ENCODE measurements at regions not wholly inside any gene's neighbourhood (a gene's known extent, or its start where the extent isn't known, plus 50 kb on each side); places are given as distances from the start of the nearest gene placed in this dataset.

DNA sequence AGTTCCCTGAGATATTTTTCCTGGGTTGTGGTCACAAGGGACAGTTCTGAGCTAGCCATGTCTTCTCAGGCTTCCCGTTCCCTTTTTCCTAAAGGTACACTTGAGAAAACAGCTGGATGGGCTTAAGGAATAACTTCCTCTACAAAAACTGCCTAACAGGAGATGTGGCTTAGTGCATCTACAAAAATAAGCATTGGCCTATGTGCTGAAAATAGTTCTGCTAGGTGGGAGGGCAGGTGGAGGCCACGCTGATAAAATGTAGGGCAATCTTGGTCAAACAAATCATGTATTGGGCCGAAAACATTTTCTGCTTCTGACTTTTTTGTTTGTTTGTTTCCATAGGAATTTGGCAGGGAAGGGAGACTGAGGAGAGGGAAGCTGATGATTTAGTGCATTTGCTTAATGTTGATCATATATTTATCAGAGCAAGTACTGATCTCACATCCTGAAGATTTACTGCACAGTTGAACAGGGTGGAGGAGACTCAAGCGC is 409.4 kb upstream of the FZD8 start:
- Histone ChIP-seq H3K36me3 (ENCODE audit: control insufficient read depth, insufficient read depth, low read length) (no peaks in the 10 kb centered on the region), H3K4me1 (no peaks in the 10 kb centered on the region), H3K79me2 (no peaks in the 10 kb centered on the region), H3K4me3 (ENCODE audit: low read depth, low read length) (no peak overlapping the region), H2AFZ (no peak overlapping the region), H3K27ac (no peak overlapping the region), H3K9me3 (ENCODE audit: control insufficient read depth, low read length) (no peaks in the 10 kb centered on the region), H3K27me3 (ENCODE audit: control insufficient read depth, insufficient read depth, low read length) (no peaks in the 10 kb centered on the region), H3K4me2 (ENCODE audit: low read length) (no peak overlapping the region), H3K9ac (no peak overlapping the region)
- no peak for TF ChIP-seq CTCF (IDR thresholded peaks at IDR 0.05)

DNA sequence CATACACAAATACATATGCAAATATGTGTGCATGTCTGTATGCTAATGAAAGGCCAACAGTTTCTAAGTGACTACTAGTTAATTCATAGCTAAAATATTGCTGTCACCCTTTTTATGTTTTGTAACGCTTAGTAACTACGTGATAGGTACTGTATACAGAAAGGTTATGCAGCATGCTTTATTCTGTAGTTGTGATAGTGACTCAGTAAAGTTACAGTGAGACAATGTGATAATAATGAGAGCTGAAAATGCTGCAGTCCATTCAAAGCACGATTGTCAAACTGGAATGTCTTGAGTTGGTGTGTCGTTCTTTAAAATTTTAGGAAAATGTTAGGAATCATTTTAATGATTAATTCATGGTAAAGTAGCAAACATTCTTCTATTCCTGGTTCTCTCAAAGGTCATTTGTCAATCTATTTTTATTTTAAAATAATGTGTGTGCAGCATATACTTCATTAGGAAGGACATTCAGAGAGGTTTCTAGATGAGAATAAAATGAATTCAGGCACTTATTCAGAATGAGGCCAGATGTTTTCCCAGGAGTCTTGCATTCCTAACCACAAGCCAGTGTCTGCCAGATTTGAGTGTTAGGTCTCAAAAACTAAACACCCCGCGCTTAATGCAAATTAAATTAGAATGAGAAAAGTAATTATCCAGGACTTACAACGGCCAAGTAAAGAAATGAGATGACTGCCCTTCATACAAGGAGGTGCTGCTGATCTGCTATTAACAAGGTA is 408.8 kb upstream of the FZD8 start:
- no peak for TF ChIP-seq CTCF (IDR thresholded peaks at IDR 0.05)
- no peaks in the 10 kb centered on the region for H3K36me3 ChIP-seq (ENCODE audit: control insufficient read depth, insufficient read depth, low read length)
- no peaks in the 10 kb centered on the region for H3K27me3 ChIP-seq (ENCODE audit: control insufficient read depth, insufficient read depth, low read length)
- no peaks in the 10 kb centered on the region for H3K4me1 ChIP-seq
- H3K9me3 ChIP-seq (ENCODE audit: control insufficient read depth, low read length) = no peaks in the 10 kb centered on the region
- H3K4me2 ChIP-seq (ENCODE audit: low read length) = no peak overlapping the region
- H2AFZ ChIP-seq = no peak overlapping the region
- H3K9ac ChIP-seq = no peak overlapping the region
- no peak overlapping the region for H3K4me3 ChIP-seq (ENCODE audit: low read depth, low read length)
- no peaks in the 10 kb centered on the region for H3K79me2 ChIP-seq
- H3K27ac ChIP-seq = no peak overlapping the region

GRCh38 chr10:36048780-36049179 is 406.7 kb upstream of the FZD8 start:
- H3K36me3 ChIP-seq (ENCODE audit: control insufficient read depth, insufficient read depth, low read length) = no peaks in the 10 kb centered on the region
- H3K9ac ChIP-seq = no peak overlapping the region
- no peaks in the 10 kb centered on the region for H3K79me2 ChIP-seq
- no peak overlapping the region for H3K27ac ChIP-seq
- TF ChIP-seq CTCF (IDR thresholded peaks at IDR 0.05) = no peak
- no peaks in the 10 kb centered on the region for H3K27me3 ChIP-seq (ENCODE audit: control insufficient read depth, insufficient read depth, low read length)
- no peak overlapping the region for H2AFZ ChIP-seq
- H3K4me3 ChIP-seq (ENCODE audit: low read depth, low read length) = no peak overlapping the region
- no peaks in the 10 kb centered on the region for H3K4me1 ChIP-seq
- H3K4me2 ChIP-seq (ENCODE audit: low read length) = no peak overlapping the region
- no peaks in the 10 kb centered on the region for H3K9me3 ChIP-seq (ENCODE audit: control insufficient read depth, low read length)

DNA sequence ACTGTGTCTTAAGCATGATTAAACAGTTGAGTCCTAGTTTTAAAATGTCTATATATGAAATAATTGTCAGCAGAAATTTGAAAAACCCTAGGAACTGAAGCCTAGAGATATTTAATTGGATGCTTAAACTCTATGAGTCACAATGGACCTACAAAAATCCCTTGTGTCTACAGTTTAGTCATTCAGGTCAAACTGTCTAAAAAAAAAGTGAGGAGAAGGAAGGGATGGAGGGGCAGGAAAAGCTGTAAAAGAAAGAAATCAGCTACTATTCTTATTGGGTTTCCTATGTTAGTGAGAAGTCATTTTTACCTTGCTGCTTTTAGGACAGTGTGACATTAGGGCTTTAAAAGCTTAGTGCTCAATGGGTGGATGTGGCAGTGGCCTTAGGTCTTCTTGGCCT is 406.1 kb upstream of the FZD8 start:
- H3K9ac ChIP-seq = no peak overlapping the region
- no peak for TF ChIP-seq CTCF (IDR thresholded peaks at IDR 0.05)
- no peak overlapping the region for H3K4me2 ChIP-seq (ENCODE audit: low read length)
- no peak overlapping the region for H2AFZ ChIP-seq
- H3K27ac ChIP-seq = no peak overlapping the region
- no peaks in the 10 kb centered on the region for H3K9me3 ChIP-seq (ENCODE audit: control insufficient read depth, low read length)
- no peaks in the 10 kb centered on the region for H3K4me1 ChIP-seq
- H3K4me3 ChIP-seq (ENCODE audit: low read depth, low read length) = no peak overlapping the region
- no peaks in the 10 kb centered on the region for H3K79me2 ChIP-seq
- H3K36me3 ChIP-seq (ENCODE audit: control insufficient read depth, insufficient read depth, low read length) = no peaks in the 10 kb centered on the region
- no peaks in the 10 kb centered on the region for H3K27me3 ChIP-seq (ENCODE audit: control insufficient read depth, insufficient read depth, low read length)

- Histone ChIP-seq H3K4me2 (ENCODE audit: low read length) (no peak overlapping the region), H3K4me3 (ENCODE audit: low read depth, low read length) (no peak overlapping the region), H3K36me3 (ENCODE audit: control insufficient read depth, insufficient read depth, low read length) (no peaks in the 10 kb centered on the region), H3K9me3 (ENCODE audit: control insufficient read depth, low read length) (no peaks in the 10 kb centered on the region), H3K27me3 (ENCODE audit: control insufficient read depth, insufficient read depth, low read length) (no peaks in the 10 kb centered on the region), H3K9ac (no peak overlapping the region), H3K27ac (no peak overlapping the region), H2AFZ (no peak overlapping the region), H3K79me2 (no peaks in the 10 kb centered on the region), H3K4me1 (no peaks in the 10 kb centered on the region)
- no peak for TF ChIP-seq CTCF (IDR thresholded peaks at IDR 0.05)
These were observed 400.0 kb upstream of the FZD8 start for GRCh38 chr10:36042135-36042534.

Data from parathyroid adenoma (tissue), 2 donors.